NCI-H2029 (cell line): ENCODE measurements at regions not wholly inside any gene's neighbourhood (a gene's known extent, or its start where the extent isn't known, plus 50 kb on each side); places are given as distances from the start of the nearest gene placed in this dataset.

Experiments
- DNase-seq: peaks from one replicate; lab custom pipeline; 2025; lab: John Stamatoyannopoulos, UW

- DNase-seq = no peak
Observed at GRCh38 chr3:30167541-30168011, 438.8 kb upstream of the TGFBR2 start.

DNA sequence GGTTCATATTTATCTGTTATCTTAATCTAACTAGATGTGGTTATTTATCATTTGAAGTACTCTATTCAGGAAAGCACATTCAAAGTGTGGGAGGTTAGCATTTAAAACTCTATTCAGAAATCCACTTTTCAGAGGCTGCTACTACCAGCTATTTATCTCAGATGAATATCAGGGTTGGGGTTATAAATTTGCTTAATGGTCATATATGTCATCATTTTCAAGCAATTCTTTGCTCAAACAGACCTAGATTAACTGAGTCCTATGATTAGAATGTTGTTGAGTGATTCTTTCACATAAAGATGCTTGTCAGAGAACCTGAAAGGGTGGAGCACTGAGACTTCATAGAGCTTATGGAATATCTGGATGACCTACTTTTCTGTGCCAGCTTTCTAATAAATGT is 436.9 kb upstream of the TGFBR2 start:
- DNase-seq = no peak

DNA sequence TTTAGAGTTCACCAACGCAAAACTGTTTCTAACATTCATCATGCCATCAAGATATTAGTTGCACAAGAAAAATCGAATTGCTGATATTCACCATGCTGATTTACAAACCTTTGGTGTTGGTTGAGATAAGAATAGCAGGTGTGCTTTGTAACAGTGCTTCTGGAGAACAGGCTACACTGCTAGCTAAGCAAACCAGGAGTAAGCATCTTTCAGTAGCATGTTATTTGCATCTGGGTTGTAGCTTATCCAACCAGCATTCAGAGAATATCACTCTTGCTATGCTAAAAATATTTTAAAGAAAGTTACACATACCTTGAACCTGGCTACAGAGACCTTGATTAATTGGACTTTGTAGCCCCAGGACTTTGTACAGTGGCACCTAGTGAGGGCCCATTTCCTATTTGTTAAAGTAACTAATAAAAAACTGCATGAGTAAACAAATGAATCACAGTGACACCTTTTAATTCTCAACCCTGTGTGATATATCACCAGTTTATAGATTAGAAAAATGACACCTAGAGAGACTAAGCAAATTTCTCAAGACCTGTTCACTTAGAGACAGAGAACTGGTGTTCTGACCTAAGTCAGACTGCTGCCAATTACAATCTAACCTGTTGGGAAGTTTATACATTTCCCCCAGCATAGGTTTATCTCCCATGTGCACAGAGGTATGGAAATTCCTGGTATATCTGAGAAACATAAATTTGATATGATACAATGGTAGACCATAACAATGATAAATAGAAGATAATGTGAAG is 435.5 kb upstream of the TGFBR2 start:
- no peak for DNase-seq

DNA sequence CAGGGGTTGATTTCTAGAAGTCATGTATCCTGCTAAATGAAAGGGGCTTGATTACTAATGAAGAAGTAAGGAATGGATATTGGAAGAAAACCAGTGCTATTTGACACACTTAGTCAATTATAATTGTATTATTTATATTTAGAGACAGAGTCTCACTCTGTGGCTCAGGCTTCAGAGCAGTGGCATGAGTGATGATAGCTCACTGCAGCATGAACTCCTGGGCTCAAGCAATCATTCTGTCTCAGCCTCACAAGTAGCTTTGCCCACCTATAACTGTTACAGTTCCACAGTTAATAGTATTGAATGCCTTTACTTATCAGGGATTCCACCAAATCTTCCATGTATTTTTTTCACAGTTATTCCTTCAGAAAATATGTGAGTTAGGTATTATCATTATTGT is 432.0 kb upstream of the TGFBR2 start:
- no peak for DNase-seq

- DNase-seq = no peak
Observed at GRCh38 chr3:30180310-30181177, 425.9 kb upstream of the TGFBR2 start.

DNA sequence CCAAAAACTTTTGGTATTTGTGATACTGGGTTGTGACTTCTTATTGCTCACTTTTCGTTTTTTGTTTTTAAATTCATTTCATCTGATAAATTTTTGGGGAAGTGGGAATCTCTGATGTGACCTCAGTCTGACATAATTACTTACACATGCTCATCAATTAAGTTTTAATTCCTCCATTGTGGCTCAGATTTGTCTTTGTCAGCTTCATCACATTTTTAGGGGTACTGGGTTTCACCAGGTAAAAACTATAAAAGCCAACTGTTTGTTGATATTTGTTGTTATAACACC is 425.3 kb upstream of the TGFBR2 start:
- no peak for DNase-seq

GRCh38 chr3:30181581-30181980 is 424.8 kb upstream of the TGFBR2 start:
- no peak for DNase-seq

- no peak for DNase-seq
Observed at GRCh38 chr3:30183421-30183820, 423.0 kb upstream of the TGFBR2 start.

GRCh38 chr3:30184091-30184810 is 422.1 kb upstream of the TGFBR2 start:
- DNase-seq = no peak

GRCh38 chr3:30185872-30186271 is 420.5 kb upstream of the TGFBR2 start:
- DNase-seq = no peak

DNA sequence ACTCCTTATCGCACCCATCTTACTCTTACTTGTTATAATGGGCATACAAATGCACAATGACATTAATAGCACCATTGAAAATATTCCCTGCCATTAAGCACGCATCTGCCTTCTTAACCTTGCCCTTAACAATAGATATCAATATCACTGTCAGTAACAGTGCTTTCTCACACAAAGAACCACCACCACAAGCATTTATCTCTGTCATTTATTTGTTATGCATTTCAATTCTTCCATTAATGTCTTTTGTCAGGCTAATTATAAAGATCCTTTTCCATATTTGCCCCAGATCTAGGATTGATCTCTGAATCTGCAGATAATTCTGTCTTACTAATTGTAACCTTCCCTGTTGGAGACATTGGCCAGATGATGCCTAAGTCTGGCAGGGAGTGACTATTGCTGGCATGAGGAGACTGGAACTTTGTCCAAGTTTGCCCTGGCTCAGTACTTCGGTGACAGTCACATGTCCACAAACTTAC is 419.6 kb upstream of the TGFBR2 start:
- DNase-seq = no peak

DNA sequence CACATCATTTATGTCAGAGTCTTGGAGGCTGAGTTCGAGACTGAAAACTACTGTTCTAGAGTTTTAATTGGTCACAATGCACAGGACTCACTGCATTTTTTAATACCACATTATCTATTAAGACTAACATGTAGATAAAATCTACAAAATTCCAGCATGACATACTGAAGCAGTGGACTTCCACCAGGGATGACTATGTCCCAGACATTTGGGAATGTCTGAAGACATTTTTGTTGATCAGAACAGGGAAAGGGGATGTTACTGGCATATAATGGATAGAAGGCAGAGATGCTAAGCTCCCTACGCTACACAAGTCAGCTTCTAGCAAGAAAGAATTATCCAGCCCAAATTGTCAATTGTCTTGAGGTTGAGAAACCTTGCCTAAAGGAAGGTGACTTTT is 419.0 kb upstream of the TGFBR2 start:
- no peak for DNase-seq

DNA sequence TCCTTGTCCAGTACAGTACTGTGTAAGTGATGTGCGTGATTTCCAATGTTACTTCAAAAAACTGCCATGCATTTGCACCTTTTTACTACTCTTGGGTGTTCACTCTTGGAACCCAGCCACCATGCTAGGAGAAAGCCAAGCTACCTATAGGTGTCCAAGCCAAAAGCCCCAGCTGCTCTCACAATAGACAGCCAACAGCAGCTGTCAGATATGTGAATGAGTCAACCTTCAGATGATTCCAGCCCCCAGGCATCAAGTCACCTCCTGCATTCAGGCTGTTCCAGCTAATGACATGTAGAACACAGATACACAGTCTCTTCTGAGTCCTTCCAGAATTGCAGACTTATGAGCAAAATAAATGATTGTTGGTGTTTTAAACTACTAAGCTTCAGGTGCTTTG is 417.7 kb upstream of the TGFBR2 start:
- DNase-seq = peak; percentile 91

GRCh38 chr3:30189900-30190299 is 416.5 kb upstream of the TGFBR2 start:
- DNase-seq = no peak

DNA sequence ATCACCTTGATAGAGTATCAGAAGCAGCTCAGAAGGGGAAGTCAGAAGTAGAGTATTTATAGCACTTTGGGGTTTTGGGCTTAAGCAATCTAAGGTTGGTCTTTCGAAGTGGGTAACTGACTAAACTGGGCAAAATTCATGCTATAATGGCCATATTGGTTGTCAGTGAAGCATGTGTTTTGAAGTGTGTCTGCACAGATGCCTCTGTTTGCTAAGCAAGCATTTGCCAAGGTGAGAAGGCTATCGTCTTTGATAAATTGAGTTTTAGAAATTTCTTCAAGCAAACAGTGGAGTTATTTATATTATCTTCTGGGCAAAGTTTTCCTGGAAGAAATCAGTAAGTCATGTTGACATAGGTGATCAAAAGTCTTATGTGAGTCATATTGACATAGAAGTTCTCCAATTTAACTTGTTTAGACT is 412.8 kb upstream of the TGFBR2 start:
- DNase-seq = no peak

DNA sequence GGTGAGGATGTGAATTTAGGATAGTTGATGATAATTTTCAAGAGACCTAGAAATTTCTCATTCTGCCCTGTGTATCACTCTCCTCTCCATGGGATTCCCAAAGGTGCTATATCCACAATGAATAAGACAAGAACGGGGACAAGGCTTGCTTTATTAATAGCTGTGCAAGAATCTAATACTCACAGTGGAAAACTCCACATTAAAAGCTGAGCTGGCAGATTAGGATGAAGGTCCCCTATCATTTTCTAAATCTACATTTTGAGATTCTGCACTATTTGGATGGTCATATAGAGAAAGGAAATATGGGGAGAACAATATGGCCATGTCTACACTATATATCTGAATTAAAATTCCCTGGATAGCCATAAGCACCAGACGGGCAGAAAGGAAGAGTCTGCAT is 411.0 kb upstream of the TGFBR2 start:
- DNase-seq = no peak

DNA sequence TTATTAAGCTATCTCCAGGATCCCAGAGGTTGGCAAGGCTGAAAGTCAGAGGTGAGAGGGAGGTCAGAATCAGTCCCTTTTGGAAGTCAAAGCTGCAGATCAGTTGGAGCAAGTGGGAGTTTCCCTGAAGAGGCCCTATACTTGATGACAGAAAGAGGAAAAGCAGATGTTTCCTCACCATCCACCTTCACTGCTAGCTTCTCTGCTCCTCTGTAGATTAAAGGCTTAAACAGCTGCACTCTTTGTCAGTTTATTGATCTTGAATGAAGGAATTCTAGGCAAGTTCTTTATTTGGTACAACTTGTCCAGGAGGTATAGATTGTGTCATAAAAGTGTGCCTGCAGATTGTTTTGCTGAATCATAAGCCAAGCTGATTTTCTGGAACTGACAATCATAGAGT is 408.2 kb upstream of the TGFBR2 start:
- no peak for DNase-seq

- DNase-seq = peak; percentile 52
Observed at GRCh38 chr3:30199096-30199759, 407.2 kb upstream of the TGFBR2 start.

- DNase-seq = no peak
Observed at GRCh38 chr3:30199855-30200254, 406.5 kb upstream of the TGFBR2 start.

GRCh38 chr3:30201715-30202114 is 404.7 kb upstream of the TGFBR2 start:
- DNase-seq = no peak

DNA sequence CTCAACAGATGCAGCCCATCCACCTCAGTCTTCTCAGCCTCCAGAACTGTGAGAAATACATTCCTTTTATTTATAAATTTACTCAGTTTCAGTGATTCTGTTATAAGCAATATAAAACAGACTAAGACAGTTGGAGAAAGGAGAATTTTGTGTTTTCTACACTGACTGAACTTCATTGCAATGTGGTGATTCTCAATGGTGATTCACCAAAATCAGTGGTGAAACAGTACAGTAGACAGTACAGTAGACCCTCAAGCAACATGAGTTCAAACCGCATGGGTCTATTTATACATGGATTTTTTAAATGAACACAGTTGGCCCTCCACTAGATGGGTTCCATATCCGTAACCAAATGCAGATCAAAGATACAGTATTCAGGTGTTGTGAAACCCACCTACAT is 403.1 kb upstream of the TGFBR2 start:
- DNase-seq = no peak

DNA sequence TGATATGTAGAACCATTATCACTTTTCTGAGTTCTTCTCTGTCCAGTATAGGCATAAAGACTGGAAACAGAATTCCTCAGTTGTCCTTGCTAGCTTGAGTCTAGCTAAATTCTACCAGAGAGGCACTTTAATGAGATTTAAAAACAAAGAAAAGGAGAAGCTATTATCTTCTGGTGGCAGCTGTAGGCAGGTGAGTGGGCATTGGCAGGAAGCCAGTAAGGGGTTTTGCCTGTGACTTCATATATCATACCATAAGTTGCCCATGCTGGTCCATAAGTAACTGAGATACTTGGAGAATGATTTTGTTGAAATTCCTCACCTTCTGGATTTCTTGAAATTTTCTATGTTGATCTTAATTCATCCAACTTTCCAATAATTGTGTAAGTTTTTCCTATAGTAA is 402.3 kb upstream of the TGFBR2 start:
- DNase-seq = no peak
